Natural killer cell (primary cell): ENCODE measurements at regions not wholly inside any gene's neighbourhood (a gene's known extent, or its start where the extent isn't known, plus 50 kb on each side); places are given as distances from the start of the nearest gene placed in this dataset.

ENCODE experiments used
- ATAC-seq, 3 donors: fragments of 150-1000 bp in 2 of 3; fragments of 200-7000 bp in 1 of 3; cut with Tn5 transposase; 1 replicate in 1 of 3; 2 replicates in 2 of 3; pipeline ENCODE4 v1.10.0; 2021; ENCODE audit warnings: mild to moderate bottlenecking in 2 of 3, moderate library complexity in 2 of 3
- DNase-seq, 2 donors: peaks; one replicate each; pipeline versions ENCODE4 v3.0.0 to v3.0.0-alpha.2; 2013 to 2021; ENCODE audit warnings: mixed read lengths in 1 of 2
- H3K27ac ChIP-seq: one replicate; pipeline ENCODE4 v1.5.1; 2013; ENCODE audit warnings: mild to moderate bottlenecking, low read length
- H3K27me3 ChIP-seq: one replicate; pipeline ENCODE4 v1.6.1; 2013; ENCODE audit warnings: low read length; ENCODE audit not compliant: control insufficient read depth, insufficient read depth
- H3K36me3 ChIP-seq: one replicate; pipeline ENCODE4 v1.6.1; 2013; ENCODE audit warnings: low read length; ENCODE audit not compliant: control insufficient read depth, insufficient read depth
- H3K4me1 ChIP-seq: one replicate; pipeline ENCODE4 v1.6.1; 2013; ENCODE audit warnings: low read length; ENCODE audit not compliant: control insufficient read depth, insufficient read depth
- H3K4me3 ChIP-seq: one replicate; pipeline ENCODE4 v1.5.1; 2013; ENCODE audit warnings: low read length
- H3K9me3 ChIP-seq: one replicate; pipeline ENCODE4 v1.6.1; 2013; ENCODE audit warnings: low read length; ENCODE audit not compliant: control insufficient read depth, insufficient read depth
- H3K27ac Mint-ChIP-seq, 2 donors: one replicate each; pipeline ENCODE4 v1.8.0; 2022; ENCODE audit warnings: mild to moderate bottlenecking in 2 of 2, mixed read lengths in 2 of 2, moderate library complexity in 1 of 2
- H3K27me3 Mint-ChIP-seq, 2 donors: one replicate each; pipeline ENCODE4 v1.8.0; 2022; ENCODE audit warnings: low read depth in 2 of 2, mixed read lengths in 2 of 2
- H3K36me3 Mint-ChIP-seq: one replicate; pipeline ENCODE4 v1.8.0; 2022; ENCODE audit warnings: mixed read lengths
- H3K4me1 Mint-ChIP-seq, 2 donors: one replicate each; pipeline ENCODE4 v1.8.0; 2022; ENCODE audit warnings: mixed read lengths in 2 of 2
- H3K4me3 Mint-ChIP-seq: one replicate; pipeline ENCODE4 v1.8.0; 2022; ENCODE audit warnings: mild to moderate bottlenecking, moderate library complexity, mixed read lengths
- H3K9me3 Mint-ChIP-seq, 2 donors: one replicate each; pipeline ENCODE4 v1.8.0; 2022; ENCODE audit warnings: mixed read lengths in 2 of 2
- CTCF ChIP-seq: fragments of 200-600 bp; IDR thresholded peaks from one replicate; pipeline ENCODE4 v1.8.0; 2022; ENCODE audit warnings: antibody characterized with exemption
- WGBS: methylation state at CpG from one replicate; pipeline ENCODE4 v1.1.7; 2013; ENCODE audit warnings: missing lambda C conversion rate; ENCODE audit not compliant: insufficient coverage; 5-methylcytosine and 5-hydroxymethylcytosine counted together
- intact Hi-C: fragments of 100-400 bp; cut with micrococcal nuclease; formaldehyde crosslinking; loops from one replicate; pipeline ENCODE4 v1.14.2; 2022

GRCh38 chr5:115396081-115396480 lies 99.6 kb upstream of the CCDC112 start:
- Mint-ChIP-seq H3K4me1 (no peaks in the 10 kb centered on the region), H3K4me3 (no peak overlapping the region), H3K27me3 (no peaks in the 10 kb centered on the region), H3K9me3 (peaks cover 2 to 3% of the 10 kb centered on the region in 2 donors), H3K36me3 (no peaks in the 10 kb centered on the region), H3K27ac (no peak overlapping the region)
- intact Hi-C loops = no loop called here
- H3K4me1 ChIP-seq = no peaks in the 10 kb centered on the region
- H3K9me3 ChIP-seq = no peaks in the 10 kb centered on the region
- whole genome bisulfite sequencing = 80% methylated on average over 2 of the region's 2 CpGs
- DNase-seq = no peak
- H3K4me3 ChIP-seq = no peak overlapping the region
- no peak for TF ChIP-seq CTCF
- no peak overlapping the region for H3K27ac ChIP-seq
- ATAC-seq = no peak
- no peaks in the 10 kb centered on the region for H3K36me3 ChIP-seq
- no peaks in the 10 kb centered on the region for H3K27me3 ChIP-seq

GRCh38 chr5:115394531-115394930 lies 98.1 kb upstream of the CCDC112 start:
- intact Hi-C loops = no loop called here
- no peak overlapping the region for H3K4me3 ChIP-seq
- no peaks in the 10 kb centered on the region for H3K4me1 Mint-ChIP-seq
- no peaks in the 10 kb centered on the region for H3K27me3 ChIP-seq
- TF ChIP-seq CTCF = no peak
- no peaks in the 10 kb centered on the region for H3K9me3 ChIP-seq
- H3K4me1 ChIP-seq = no peaks in the 10 kb centered on the region
- no peaks in the 10 kb centered on the region for H3K36me3 Mint-ChIP-seq
- no peak overlapping the region for H3K4me3 Mint-ChIP-seq
- ATAC-seq (no peak), DNase-seq (no peak)
- peaks cover 2 to 3% of the 10 kb centered on the region in 2 donors for H3K9me3 Mint-ChIP-seq
- no peaks in the 10 kb centered on the region for H3K36me3 ChIP-seq
- no peak overlapping the region for H3K27ac Mint-ChIP-seq
- no peak overlapping the region for H3K27ac ChIP-seq
- no peaks in the 10 kb centered on the region for H3K27me3 Mint-ChIP-seq
- WGBS = 92% methylated on average over 1 of the region's 3 CpGs

GRCh38 chr5:115393239-115393638 lies 96.8 kb upstream of the CCDC112 start:
- Mint-ChIP-seq H3K9me3 (peaks cover 0 to under 1% of the 10 kb centered on the region in 2 donors), H3K4me3 (no peak overlapping the region), H3K27me3 (no peaks in the 10 kb centered on the region), H3K36me3 (no peaks in the 10 kb centered on the region), H3K27ac (no peak overlapping the region), H3K4me1 (no peaks in the 10 kb centered on the region)
- ATAC-seq = no peak
- no peak for TF ChIP-seq CTCF
- DNase-seq = no peak
- Histone ChIP-seq H3K4me3 (no peak overlapping the region), H3K9me3 (no peaks in the 10 kb centered on the region), H3K27ac (no peak overlapping the region), H3K36me3 (no peaks in the 10 kb centered on the region), H3K27me3 (no peaks in the 10 kb centered on the region), H3K4me1 (no peaks in the 10 kb centered on the region)
- WGBS = 87% methylated on average over 4 of the region's 4 CpGs
- intact Hi-C loops = no loop called here

GRCh38 chr5:115392611-115393010 lies 96.2 kb upstream of the CCDC112 start:
- no peak overlapping the region for H3K4me3 Mint-ChIP-seq

More at GRCh38 chr5:115392611-115393010, 96.2 kb upstream of the CCDC112 start:
- Histone ChIP-seq H3K27ac (no peak overlapping the region), H3K9me3 (no peaks in the 10 kb centered on the region), H3K36me3 (no peaks in the 10 kb centered on the region), H3K27me3 (no peaks in the 10 kb centered on the region), H3K4me1 (no peaks in the 10 kb centered on the region), H3K4me3 (no peak overlapping the region)
- TF ChIP-seq CTCF = no peak
- Mint-ChIP-seq H3K27ac (no peak overlapping the region), H3K27me3 (peaks cover 0 to 3% of the 10 kb centered on the region in 2 donors), H3K4me1 (no peaks in the 10 kb centered on the region), H3K36me3 (no peaks in the 10 kb centered on the region), H3K9me3 (no peaks in the 10 kb centered on the region)
- WGBS = 71% methylated on average over 1 of the region's 1 CpG
- ATAC-seq = no peak
- DNase-seq = no peak
- intact Hi-C loops = no loop called here
